ENCODE measurements at regions not wholly inside any gene's neighbourhood (a gene's known extent, or its start where the extent isn't known, plus 50 kb on each side); places are given as distances from the start of the nearest gene placed in this dataset.

DNA sequence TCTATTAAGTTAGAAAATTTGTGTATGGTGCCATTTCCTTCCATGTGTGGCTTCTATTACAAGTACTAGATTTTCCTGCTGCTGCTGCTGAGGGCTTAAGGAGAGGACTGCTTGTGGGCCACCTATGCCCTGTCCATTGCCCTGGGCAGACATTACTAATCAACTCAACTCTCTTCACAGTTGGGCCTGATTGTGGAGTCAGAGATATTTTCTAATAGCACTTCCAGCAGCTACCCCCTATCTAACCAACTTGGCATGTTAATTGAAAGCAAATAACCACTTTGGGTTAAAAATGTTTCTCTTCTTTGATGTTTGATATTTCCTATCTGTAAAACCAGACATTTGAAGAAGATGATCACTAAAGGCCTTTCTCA lies 242.0 kb downstream of the EDEM1 start:
- no peak for DNase-seq

GRCh38 chr3:5430701-5431100 lies 243.2 kb downstream of the EDEM1 start:
- no peak for DNase-seq

- no peak for DNase-seq
These were observed 243.6 kb downstream of the EDEM1 start for GRCh38 chr3:5431146-5431545.

- no peak for DNase-seq
These were observed 244.4 kb downstream of the EDEM1 start for GRCh38 chr3:5431811-5432378.

DNA sequence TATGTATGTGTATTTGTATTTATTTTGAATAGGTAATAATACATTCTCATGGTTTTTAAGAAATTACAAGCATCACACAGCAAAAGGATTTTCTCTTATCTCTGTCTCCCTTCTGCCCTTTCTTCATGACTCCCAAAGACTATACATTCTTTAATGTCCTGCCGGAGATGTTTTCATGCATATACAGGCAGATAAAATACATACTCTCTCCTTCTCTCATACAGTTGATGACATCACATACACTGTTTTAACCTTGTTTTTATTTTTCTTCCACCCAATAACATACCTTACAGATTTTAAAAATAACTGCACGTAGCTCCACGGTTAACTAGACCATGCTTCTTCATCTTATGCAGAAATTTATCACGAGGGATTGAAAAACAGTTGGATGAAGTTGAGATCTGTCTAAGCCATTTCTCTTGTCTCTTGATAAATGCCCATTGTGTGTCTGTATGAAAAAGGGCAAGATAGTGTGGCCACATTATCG lies 249.8 kb downstream of the EDEM1 start:
- DNase-seq: no peak

GRCh38 chr3:5437783-5438323 lies 250.3 kb downstream of the EDEM1 start:
- no peak for DNase-seq

GRCh38 chr3:5441401-5441800 lies 253.9 kb downstream of the EDEM1 start:
- no peak for DNase-seq

DNA sequence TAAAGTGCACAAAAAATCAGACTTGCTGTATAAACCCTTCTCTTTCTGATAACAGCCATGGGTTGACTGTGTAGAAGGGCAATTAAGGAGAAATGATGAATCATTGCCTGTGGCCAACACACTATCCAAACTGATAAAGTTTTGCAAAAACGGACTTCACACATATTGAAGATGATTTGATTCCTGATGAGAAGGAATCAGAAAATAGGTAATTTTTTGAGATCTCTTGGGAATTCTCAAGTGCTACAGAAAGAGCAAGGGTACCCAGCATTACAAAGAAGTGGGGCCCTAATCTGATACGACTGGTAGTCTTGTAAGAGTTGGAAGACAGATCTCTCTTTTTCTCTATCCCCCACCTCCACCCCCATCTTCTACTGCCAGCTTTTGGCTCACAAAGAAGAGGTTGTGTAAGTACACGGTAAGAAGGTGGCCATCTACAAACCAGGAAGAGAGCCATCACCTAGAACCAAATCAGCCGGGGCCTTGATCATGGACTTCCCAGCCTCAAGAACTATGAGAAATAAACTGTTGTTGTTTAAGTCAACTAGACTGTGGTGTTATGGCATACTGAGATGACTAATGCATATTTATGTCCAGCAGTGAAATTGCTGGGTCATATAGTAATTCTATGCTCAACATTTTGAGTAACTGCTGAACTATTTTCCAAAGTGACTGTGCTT lies 254.7 kb downstream of the EDEM1 start:
- no peak for DNase-seq

GRCh38 chr3:5442786-5443138 lies 255.3 kb downstream of the EDEM1 start:
- DNase-seq: no peak

- DNase-seq: no peak
These were observed 256.7 kb downstream of the EDEM1 start for GRCh38 chr3:5444253-5444652.

DNA sequence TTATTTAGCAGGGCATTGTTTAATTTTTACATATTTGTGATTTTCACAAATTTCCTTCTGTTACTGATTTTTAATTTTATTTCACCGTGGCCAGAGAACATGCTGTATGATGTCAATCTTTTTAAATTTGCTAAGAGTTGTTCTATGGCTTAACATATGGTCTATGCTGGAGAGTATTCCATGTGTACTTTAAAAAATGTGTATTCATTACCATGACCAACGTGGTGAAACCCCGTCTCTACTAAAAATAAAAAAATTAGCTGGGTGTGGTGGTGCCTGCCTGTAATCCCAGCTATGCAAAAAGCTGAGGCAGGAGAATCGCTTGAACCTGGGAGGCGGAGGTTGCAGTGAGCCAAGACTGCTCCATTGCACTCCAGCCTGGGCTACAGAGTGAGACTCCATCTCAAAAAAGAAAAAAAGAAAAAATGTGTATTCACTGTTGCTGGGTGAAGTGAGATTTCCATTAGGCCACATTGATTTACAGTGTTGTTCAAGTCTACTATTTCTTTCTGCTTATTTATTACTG lies 258.2 kb downstream of the EDEM1 start:
- DNase-seq: no peak

DNA sequence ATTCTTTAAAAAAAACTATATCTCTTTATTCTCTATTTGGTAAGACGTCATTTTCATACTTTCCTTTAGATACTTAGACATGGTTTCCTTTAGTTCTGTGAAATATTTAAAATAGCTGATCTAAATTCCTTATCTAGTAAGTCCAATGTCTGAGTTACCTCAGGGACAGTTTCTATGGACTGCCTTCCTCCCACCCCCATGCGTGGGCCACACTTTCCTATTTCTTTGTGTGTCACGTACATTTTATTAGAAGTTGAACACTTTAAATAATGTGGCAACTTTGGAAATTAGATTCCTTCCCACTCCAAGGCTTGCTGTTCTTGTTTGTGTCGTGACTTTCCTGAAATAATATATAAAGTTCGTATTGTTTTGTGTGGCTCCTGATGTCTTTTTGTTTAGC lies 260.7 kb downstream of the EDEM1 start:
- no peak for DNase-seq

- no peak for DNase-seq
These were observed 261.3 kb downstream of the EDEM1 start for GRCh38 chr3:5448816-5449215.

DNA sequence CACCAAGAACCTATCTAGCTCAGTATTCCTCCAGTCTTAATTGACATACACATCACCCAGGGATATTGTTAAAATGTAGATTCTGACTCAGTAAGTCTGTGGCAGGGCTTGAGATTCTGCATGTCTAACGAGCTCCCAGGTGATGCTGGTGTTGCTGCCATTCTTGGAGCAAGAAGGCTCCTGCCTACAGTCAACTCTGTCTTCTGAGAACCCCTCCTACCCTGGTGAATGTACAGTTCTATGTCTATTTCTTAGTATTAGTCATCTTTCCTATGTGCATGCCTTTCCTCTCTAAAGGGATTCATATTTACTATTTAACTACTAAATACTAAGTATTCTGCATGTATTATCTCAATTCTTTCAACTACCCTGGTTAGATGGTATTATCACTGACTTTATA lies 268.7 kb downstream of the EDEM1 start:
- no peak for DNase-seq

- no peak for DNase-seq
These were observed 271.0 kb downstream of the EDEM1 start for GRCh38 chr3:5458526-5458925.

- DNase-seq: no peak
These were observed 274.6 kb downstream of the EDEM1 start for GRCh38 chr3:5462086-5462485.

DNA sequence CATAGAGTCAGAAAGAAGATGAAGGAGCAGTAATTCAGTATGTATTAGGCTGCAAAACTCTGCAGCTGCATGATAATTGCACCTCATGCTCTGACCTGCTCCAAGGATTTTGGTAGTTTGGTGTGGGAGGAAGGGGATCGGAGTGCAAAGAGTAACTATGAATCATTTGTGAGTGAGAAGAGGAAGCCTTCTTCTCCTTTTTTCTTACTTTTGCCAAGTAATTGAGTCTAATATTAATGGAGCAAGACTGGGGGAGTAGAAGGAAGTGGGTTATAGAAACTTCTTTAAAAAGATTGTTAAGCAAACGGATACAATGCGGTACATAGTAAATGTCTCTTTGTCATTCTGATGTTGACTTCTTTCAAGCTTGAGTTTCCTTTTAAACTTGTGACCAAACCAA lies 276.5 kb downstream of the EDEM1 start:
- DNase-seq: no peak

DNA sequence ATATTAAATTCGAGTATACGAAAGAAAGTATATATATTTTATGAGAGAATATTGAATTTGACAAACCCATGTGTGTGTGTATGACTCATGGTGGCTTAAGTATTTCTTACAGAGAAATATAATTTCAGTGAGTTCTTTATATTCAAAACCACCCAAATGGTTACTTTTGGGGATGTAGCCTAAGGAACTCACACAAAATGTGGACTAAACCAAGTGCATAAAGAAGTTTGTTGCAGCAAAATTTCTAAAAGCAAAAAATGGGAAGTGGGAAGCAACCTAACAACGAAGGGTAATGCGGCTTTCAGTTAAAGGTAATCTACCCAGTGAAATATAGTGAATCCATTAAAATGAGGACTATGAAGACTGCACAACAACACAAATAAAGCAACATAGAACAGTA lies 277.1 kb downstream of the EDEM1 start:
- no peak for DNase-seq

DNA sequence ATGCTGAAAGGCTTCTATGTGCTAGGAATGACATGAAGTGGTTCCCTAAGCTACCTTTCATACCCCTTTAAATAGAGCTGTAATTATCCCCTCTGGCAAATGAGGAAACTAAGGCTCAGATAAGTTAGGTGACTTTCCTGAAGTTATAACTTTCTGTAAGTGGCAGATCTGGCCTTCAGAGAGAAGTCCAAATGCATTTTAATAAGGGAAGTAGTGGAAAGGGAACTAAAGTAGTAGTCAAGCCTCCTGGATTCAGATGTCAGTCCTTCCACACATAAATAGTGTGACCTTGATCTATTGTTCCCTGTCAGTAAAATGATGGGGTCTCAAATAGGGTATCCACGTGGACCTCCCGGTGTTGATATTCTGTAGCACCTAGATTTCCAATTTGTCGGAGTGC lies 277.7 kb downstream of the EDEM1 start:
- DNase-seq: no peak

DNA sequence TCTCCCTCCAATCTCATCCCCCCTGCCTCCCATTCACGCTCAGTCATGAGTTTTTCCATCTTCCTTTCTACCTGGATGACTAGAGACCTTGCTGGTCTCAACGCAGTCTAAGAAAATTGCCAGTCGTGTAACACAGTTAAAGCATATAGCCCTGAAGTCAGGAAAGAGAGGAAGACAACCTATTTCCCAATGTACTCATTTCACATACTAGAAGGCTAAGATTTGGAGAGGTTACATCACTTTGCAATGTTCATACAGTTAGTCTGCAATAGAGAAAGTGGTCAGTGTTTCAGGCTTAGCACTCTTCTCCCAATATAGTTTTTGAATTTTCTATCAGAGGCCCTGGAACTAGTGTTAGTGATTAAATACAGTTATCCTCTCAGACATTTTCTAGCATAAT lies 278.6 kb downstream of the EDEM1 start:
- DNase-seq: no peak

DNA sequence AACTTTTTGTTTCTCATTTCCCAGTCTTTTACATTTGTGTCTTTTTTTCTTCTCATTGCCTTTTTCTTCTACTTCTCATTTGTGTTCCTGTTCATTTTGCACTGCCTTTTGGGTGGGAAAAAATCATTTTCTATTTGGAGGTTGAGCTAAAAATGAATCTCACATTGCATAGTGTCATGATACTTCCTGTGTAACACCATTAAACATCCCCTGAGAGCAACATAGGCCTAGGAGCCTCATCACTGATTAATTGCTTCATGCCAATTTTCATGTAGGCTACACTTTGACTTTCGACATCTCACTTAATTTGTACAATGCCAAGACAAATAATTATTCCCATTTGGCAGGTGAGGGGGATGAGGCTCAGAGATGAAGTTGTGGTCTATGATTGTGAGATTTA lies 279.2 kb downstream of the EDEM1 start:
- no peak for DNase-seq

GRCh38 chr3:5473471-5473870 lies 286.0 kb downstream of the EDEM1 start:
- no peak for DNase-seq

- DNase-seq: no peak
These were observed 288.9 kb downstream of the EDEM1 start for GRCh38 chr3:5476403-5476802.

GRCh38 chr3:5479229-5479799 lies 291.8 kb downstream of the EDEM1 start:
- no peak for DNase-seq
